ENCODE measurements at regions not wholly inside any gene's neighbourhood (a gene's known extent, or its start where the extent isn't known, plus 50 kb on each side); places are given as distances from the start of the nearest gene placed in this dataset.

- Histone ChIP-seq H3K27ac (peak overlapping the region in 1 of 11 experiments; percentile 12; a peak in 1 of 22 replicates), H3K36me3 (peaks cover 47 to 100% (median 84%) of the 10 kb centered on the region in 11 experiments)
Observed at GRCh38 chr12:124416516-124417395, 121.9 kb downstream of the RFLNA start.

DNA sequence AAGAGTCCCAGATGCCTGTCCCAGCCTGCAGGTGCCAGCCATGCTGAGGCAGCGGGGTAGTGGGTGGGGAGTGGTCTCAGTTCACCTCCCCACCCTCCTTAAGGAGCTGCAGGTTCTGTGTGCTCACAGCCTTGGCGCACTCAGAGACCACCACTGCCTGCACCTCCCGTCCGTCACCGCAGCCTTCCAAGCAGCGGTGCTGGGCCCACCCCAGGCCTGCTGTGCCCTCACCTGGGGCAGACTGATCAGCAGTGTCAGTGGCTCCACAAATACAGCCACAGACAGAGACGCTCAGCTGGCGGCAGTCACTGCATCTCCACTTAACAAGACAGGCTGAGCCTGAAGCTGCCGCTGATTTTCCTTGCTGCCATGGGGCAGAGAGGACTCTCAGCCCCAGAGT is 120.2 kb downstream of the RFLNA start:
- no peak for TF ChIP-seq Cebpa-rat (IDR thresholded peaks at IDR 0.05)
- H3K9ac ChIP-seq = peak overlapping the region in 2 of 11 experiments; percentile 3 to 14; a peak in 2 of 22 replicates
- no peak overlapping the region for H3K4me2 ChIP-seq
- peaks cover 57 to 100% (median 97%) of the 10 kb centered on the region in 11 experiments for H4K20me1 ChIP-seq
- peaks cover 0 to 70% (median 58%) of the 10 kb centered on the region in 10 experiments; a peak in 16 of 20 replicates for H3K4me1 ChIP-seq
- H3K27me3 ChIP-seq = no peaks in the 10 kb centered on the region
- no peak overlapping the region for H3K4me3 ChIP-seq
- H3K36me3 ChIP-seq = peaks cover 40 to 98% (median 75%) of the 10 kb centered on the region in 11 experiments
- H3K27ac ChIP-seq = peak overlapping the region in 1 of 11 experiments; percentile 4; a peak in 1 of 22 replicates
- H3K9me3 ChIP-seq (replicated peaks in 1 of 11) = peaks cover 0 to 9% (median 0%) of the 10 kb centered on the region in 11 experiments; a peak in 3 of 22 replicates

More at GRCh38 chr12:124416516-124417395, 121.9 kb downstream of the RFLNA start:
- H3K4me2 ChIP-seq = no peak overlapping the region
- no peak for TF ChIP-seq Cebpa-rat (IDR thresholded peaks at IDR 0.05)
- H3K4me1 ChIP-seq = peaks cover 0 to 66% (median 55%) of the 10 kb centered on the region in 10 experiments; a peak in 16 of 20 replicates
- no peaks in the 10 kb centered on the region for H3K27me3 ChIP-seq
- peaks cover 42 to 100% (median 87%) of the 10 kb centered on the region in 11 experiments for H4K20me1 ChIP-seq
- no peak overlapping the region for H3K9ac ChIP-seq
- no peak overlapping the region for H3K4me3 ChIP-seq
- peaks cover 0 to 9% (median 0%) of the 10 kb centered on the region in 11 experiments; a peak in 3 of 22 replicates for H3K9me3 ChIP-seq (replicated peaks in 1 of 11)

DNA sequence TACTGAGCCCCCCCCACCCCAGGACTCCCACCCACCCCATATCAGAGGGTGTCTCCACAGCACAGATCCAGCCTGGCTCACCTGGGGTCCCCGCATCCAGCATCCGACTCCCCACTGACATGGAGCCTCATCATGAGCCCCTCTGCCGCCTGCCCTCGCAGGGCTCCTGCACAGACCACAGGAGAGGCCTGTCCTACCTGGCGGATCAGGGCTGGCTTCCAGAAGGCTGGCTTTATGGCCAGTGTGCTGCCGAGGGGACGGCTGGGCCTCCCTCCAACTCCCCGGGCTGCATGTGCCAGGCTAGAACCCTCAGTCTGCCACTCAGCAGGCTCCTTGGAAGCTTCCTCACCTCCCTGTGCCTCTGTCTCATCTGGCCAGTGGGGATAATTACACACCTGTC is 119.0 kb downstream of the RFLNA start:
- Histone ChIP-seq H4K20me1 (peaks cover 67 to 100% (median 97%) of the 10 kb centered on the region in 11 experiments), H3K9me3 (replicated peaks in 1 of 11) (no peaks in the 10 kb centered on the region), H3K4me2 (no peak overlapping the region; a peak in 2 of 22 replicates), H3K27ac (no peak overlapping the region), H3K4me1 (peaks cover 0 to 64% (median 50%) of the 10 kb centered on the region in 10 experiments; a peak in 16 of 20 replicates), H3K36me3 (peaks cover 36 to 98% (median 75%) of the 10 kb centered on the region in 11 experiments), H3K4me3 (no peak overlapping the region), H3K9ac (no peak overlapping the region), H3K27me3 (no peaks in the 10 kb centered on the region)
- no peak for TF ChIP-seq Cebpa-rat (IDR thresholded peaks at IDR 0.05)

- Histone ChIP-seq H3K36me3 (peaks cover 41 to 98% (median 79%) of the 10 kb centered on the region in 11 experiments), H3K4me2 (peak overlapping the region in 8 of 11 experiments; percentile 20 to 72 (median 64); a peak in 13 of 22 replicates), H3K27ac (no peak overlapping the region), H3K27me3 (no peaks in the 10 kb centered on the region), H3K9me3 (replicated peaks in 1 of 11) (no peaks in the 10 kb centered on the region), H4K20me1 (peaks cover 70 to 100% (median 97%) of the 10 kb centered on the region in 11 experiments), H3K4me3 (no peak overlapping the region), H3K9ac (peak overlapping the region in 2 of 11 experiments; percentile 10 to 35; a peak in 1 of 22 replicates), H3K4me1 (peaks cover 0 to 59% (median 45%) of the 10 kb centered on the region in 10 experiments; a peak in 16 of 20 replicates)
- no peak for TF ChIP-seq Cebpa-rat (IDR thresholded peaks at IDR 0.05)
Observed at GRCh38 chr12:124413401-124413800, 118.5 kb downstream of the RFLNA start.

- Histone ChIP-seq H4K20me1 (peaks cover 74 to 100% (median 95%) of the 10 kb centered on the region in 11 experiments), H3K4me2 (peak overlapping the region in 8 of 11 experiments; percentile 20 to 72 (median 64); a peak in 14 of 22 replicates)
Observed at GRCh38 chr12:124412646-124413015, 117.7 kb downstream of the RFLNA start.

DNA sequence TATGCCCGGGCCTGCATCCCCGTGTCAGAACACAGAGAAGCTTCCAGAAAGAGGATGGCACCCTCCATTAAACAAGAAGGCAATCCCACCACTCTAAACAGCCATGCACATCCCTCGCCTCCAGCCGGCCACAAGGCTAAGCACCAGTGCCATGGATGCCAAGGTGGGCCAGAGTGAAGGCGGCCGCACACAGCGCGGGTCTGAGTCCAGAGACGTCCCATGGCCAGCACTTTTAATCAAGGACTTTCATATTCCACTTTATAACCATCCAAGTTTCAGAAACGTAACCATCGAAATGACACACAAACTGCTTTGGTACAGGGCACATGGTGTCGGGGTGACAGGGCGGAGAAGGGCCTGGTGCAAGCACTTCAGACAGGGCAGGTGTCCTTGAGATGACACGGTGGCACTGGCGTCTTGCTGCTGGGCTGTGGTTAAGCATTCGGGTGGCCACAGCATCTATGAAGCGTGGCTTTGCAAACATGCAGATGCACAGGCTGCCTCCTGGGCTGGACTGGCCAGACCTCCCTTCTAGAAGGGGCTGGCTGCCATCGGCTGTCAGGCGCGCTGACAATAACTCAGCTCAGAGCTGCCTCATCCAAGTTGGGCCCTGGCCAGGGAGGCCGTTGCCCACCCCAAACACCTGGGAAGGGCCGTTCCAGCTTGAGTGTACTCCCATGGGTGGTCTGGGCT is 117.2 kb downstream of the RFLNA start:
- no peak for TF ChIP-seq Cebpa-rat (IDR thresholded peaks at IDR 0.05)
- H3K27ac ChIP-seq = peak overlapping the region in 1 of 11 experiments; percentile 22; a peak in 2 of 22 replicates
- H3K4me1 ChIP-seq = peaks cover 0 to 51% (median 43%) of the 10 kb centered on the region in 10 experiments; a peak in 16 of 20 replicates
- H3K36me3 ChIP-seq = peaks cover 36 to 98% (median 76%) of the 10 kb centered on the region in 11 experiments
- H3K9me3 ChIP-seq (replicated peaks in 1 of 11) = no peaks in the 10 kb centered on the region
- H4K20me1 ChIP-seq = peaks cover 79 to 100% (median 95%) of the 10 kb centered on the region in 11 experiments
- peak overlapping the region in 6 of 11 experiments; percentile 9 to 42 (median 28); a peak in 5 of 22 replicates for H3K9ac ChIP-seq
- H3K27me3 ChIP-seq = no peaks in the 10 kb centered on the region
- no peak overlapping the region for H3K4me3 ChIP-seq
- H3K4me2 ChIP-seq = peak overlapping the region in 9 of 11 experiments; percentile 21 to 72 (median 67); a peak in 16 of 22 replicates

More at GRCh38 chr12:124412646-124413015, 117.7 kb downstream of the RFLNA start:
- Histone ChIP-seq H3K9me3 (replicated peaks in 1 of 11) (no peaks in the 10 kb centered on the region), H3K9ac (peak overlapping the region in 4 of 11 experiments; percentile 9 to 35 (median 28); a peak in 5 of 22 replicates), H3K27ac (peak overlapping the region in 3 of 11 experiments; percentile 9 to 22 (median 10); a peak in 2 of 22 replicates), H3K36me3 (peaks cover 37 to 98% (median 76%) of the 10 kb centered on the region in 11 experiments), H3K4me1 (peaks cover 0 to 52% (median 43%) of the 10 kb centered on the region in 10 experiments; a peak in 16 of 20 replicates), H3K27me3 (no peaks in the 10 kb centered on the region), H3K4me3 (no peak overlapping the region)
- TF ChIP-seq Cebpa-rat (IDR thresholded peaks at IDR 0.05) = no peak

DNA sequence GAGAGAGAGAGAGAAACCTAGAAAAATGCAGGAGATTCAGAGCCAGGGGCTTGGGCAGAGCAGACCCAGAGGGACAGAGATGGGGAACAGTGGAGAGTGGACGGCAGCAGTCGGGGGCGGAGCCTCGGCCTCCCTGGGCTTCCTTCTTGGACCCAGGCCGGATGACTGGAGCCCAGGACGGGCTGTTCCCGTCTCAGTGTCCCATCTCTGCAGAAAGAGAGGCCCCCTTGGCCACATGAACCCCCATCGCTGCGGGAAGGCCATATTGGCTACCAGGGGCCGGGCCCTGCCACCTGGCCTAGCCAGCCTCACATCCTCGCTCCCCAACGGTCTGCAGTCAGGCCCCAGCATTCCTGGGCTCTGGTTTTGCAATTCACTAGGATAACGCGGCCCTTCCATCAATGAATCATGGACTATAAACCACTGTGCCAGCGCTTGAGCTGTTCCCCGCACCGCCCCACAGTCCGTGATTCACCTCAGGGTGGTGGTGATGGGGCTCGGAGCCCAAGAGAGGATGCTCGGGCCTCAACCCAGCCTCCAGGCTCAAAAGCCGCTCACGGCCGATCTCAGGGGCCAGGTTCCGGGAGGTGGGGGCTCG is 116.5 kb downstream of the RFLNA start:
- Histone ChIP-seq H3K9me3 (replicated peaks in 1 of 11) (no peaks in the 10 kb centered on the region), H3K4me3 (no peak overlapping the region), H3K36me3 (peaks cover 39 to 98% (median 76%) of the 10 kb centered on the region in 11 experiments), H4K20me1 (peaks cover 85 to 100% (median 95%) of the 10 kb centered on the region in 11 experiments), H3K4me2 (peak overlapping the region in 9 of 11 experiments; percentile 21 to 72 (median 67); a peak in 17 of 22 replicates), H3K4me1 (peaks cover 0 to 51% (median 43%) of the 10 kb centered on the region in 10 experiments; a peak in 16 of 20 replicates), H3K27ac (0 out of 22 replicates have a peak overlapping the region, but pooled peaks of 1 of the 11 experiments have one; percentile 9), H3K9ac (peak overlapping the region in 7 of 11 experiments; percentile 4 to 56 (median 19); a peak in 6 of 22 replicates), H3K27me3 (no peaks in the 10 kb centered on the region)
- TF ChIP-seq Cebpa-rat (IDR thresholded peaks at IDR 0.05) = no peak
